ENCODE measurements at regions not wholly inside any gene's neighbourhood (a gene's known extent, or its start where the extent isn't known, plus 50 kb on each side); places are given as distances from the start of the nearest gene placed in this dataset.

DNA sequence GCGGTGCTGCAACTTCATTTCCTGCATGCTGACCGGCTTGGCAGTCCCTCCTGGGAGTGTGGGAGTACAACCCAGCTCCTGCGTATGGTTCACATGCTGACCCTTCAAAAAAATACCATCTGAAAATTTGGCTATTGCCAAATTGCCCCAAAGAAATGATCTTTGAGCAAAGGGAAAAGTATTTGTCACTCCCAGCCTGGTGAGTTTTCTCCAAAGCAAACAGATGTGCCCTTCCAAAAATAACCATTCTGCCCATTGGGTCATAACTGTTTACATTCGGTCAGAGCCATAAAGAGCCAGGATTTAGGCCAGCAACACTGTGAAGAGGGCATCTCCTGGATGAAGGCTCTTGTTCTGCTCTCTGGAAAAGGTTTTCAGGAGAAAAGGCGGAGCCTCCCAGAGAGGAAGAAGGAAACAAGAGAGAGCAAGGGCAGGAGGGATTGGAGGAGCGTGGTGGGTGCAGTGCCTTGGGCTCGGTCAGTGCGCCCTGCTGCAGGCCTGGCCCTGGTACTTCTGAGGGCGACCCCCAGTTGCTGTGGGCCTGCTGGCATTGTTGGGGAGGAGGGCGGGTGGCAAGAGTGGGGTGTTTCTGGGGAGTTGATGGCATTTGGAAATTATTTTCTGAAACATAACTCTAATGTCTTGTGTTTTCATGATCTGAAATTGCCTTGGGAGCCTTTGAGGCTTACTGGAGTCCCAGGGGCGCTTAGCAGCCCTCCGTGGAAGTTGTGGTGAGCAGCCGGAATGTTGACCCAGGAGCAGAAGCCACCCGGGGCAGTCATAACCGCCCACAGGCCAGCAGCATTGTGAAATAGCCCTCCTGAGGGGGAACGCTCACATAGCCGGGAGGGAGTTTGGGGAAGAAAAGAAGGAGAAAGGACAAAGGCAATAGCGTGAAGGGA is 248.4 kb downstream of the MYLK4 start:
- DNase-seq: no peak

DNA sequence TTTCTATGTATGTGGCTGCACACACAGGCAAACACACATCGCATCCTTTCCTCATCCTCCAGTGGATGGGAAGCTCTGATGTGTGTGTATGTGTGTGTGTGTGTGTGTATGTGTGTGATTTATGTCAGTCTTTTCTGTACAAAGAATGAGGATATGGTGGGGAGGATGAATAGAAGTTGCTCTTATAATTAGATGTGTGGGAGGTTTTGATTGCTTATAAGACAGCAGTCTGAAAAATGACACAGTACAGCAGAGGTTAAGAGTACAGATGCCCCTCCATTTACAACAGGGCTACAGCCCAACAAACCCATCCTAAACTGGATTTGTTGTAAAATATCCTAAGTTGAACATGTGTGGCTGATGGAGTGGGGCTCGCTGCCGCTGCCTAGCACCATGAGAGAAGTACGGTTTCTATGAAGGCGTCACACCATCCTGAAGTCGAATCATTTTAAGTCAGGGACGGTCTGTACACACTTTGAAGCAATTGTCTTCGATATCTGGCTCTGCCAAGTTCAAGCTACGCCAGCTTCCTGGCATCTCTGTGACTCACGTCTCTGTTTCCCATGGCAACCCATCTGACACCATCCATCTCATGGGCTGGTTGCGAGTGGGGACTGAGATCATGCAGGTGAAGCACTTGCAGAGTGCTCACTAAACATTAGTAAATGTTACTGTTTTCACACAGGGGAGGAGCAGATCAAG is 252.6 kb downstream of the MYLK4 start:
- no peak for DNase-seq

- DNase-seq: no peak
Measured at GRCh38 chr6:2496291-2496690, 250.9 kb upstream of the GMDS start.

DNA sequence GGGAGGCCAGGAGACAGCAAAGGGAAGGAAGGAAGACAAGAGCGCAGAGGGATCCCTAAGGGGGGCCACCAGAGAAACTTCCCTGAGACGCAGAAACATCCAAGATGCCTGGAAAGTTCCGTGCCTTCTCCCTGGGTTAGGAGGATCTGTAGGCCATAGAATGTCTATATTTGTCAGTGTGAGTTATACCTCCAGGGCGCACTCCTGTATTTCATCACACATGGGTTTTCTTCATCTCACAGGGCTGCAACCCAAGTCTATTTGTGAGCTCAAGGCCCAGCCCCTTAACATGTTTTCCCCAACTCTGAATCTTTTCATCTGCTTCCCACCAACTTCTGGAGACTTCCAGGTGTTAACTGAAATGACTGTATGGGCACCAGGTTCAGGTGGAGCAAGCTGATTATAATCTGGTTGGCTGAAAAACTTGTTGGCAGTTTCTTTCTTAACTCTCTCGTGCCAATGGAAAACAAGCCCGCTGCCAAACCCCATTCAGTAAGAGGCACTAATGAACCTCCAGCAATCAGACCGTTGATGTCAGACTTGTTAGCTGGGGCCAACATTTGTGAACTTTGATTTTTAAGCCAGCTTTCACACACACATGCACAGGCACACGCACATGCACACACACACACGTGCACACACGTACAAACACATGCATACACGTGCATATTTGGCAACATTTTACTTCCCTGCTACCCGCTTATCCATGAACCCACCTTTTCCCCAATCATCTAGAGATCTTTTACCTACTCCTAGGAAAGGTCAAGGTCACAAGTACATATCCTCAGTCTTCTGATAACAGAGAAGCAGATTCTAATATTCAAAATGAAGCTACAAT is 247.5 kb upstream of the GMDS start:
- DNase-seq: no peak

GRCh38 chr6:2491137-2491536 is 245.7 kb upstream of the GMDS start:
- no peak for DNase-seq

GRCh38 chr6:2488578-2488977 is 243.2 kb upstream of the GMDS start:
- DNase-seq: no peak

GRCh38 chr6:2485116-2485515 is 239.7 kb upstream of the GMDS start:
- DNase-seq: no peak

GRCh38 chr6:2482773-2483172 is 237.4 kb upstream of the GMDS start:
- DNase-seq: no peak

- DNase-seq: no peak
Measured at GRCh38 chr6:2481307-2481706, 235.9 kb upstream of the GMDS start.

GRCh38 chr6:2480267-2480966 is 235.0 kb upstream of the GMDS start:
- DNase-seq: no peak

DNA sequence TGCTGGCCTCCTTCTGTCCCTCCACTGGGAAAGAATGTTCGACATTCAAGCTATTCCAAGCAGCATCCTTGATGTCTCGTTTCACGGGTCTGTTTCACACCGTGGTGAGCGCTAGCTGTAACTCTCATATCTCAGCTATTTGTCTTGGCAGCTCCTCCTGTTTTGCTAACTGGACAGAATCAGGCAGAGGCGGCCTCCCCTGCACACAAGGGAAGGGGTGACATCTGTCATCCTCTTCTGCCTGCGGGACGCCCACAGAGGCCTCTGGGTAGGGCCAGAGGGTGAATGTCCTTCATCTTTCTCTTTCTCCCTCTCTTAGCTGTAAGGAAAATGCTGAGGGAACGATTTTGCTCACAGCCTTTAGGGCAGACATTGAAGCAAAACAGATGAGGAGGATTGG is 232.8 kb upstream of the GMDS start:
- DNase-seq: no peak

GRCh38 chr6:2477666-2478065 is 232.3 kb upstream of the GMDS start:
- no peak for DNase-seq

- DNase-seq: no peak
Measured at GRCh38 chr6:2477250-2477649, 231.8 kb upstream of the GMDS start.

DNA sequence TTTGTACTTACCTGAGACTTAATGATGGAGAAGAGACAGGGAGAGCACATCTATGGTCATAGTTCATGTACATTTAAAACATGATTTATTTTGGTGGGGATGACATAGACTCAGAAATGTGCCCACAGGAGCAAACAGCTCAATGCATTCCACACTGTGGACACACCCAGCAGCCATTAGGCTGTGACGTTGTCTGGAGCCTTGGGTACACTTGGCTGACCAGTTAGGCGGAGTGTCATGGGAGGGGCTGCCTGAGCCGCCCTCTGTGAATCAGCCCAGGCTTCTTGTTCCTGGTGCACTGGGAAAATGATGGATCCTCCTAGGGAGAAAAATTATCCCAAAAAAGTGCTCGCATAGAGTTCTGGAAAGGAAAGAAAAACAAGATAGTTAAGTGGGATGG is 231.0 kb upstream of the GMDS start:
- no peak for DNase-seq

DNA sequence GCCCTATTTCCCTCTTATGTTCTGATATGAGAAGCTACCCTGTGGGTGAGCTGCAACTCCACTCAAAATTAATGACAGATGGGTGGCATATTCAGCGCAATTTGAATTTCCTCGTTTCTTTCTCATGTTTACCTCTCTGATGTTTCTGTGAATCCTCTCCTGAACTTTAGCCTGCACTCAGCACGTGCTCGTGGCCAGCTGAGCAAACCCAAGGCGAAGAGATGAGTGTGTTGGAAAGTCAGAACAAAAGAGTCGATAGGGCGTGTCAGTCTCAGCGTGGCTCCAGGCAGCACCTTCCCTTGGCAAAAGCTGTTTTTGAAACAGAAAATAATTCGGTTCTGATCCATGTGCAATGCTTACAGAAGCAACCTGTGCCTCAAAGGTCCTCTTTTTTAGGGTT is 226.1 kb upstream of the GMDS start:
- DNase-seq: no peak

DNA sequence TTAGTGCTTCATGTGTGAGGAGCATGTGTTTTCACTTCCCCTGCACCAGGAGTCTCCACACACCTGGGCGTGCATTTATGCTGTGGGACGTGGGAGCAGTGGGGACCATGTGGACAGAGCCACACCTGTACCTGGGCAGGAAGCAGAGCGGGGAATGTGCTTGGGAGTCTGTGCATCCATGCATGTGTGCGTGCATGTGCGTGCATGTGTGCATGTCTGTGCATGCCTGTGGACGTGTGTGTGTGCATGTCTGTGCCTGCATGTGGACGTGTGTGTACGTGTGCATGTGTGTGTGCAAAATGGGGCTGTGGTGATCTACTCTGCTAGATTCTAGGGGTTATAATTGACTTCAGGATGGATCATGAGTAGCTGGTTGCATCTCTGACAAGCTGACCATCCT is 224.0 kb upstream of the GMDS start:
- DNase-seq: no peak

DNA sequence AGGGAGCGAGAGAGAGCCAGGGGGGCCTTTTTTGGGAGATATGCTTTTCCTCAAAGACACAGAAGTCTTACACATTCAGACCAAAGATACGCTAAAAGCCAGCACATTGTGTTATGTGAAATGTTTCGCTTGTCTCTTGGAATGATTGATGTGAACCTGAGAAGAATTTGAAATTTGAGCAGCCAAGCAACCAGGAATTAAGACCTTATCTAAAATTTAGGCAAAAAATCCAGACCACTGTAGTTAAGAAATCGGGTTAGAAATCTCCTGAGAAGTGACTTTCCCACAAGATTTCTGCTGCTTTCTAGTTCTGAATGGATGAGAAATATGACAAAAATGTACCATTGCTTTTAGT is 223.2 kb upstream of the GMDS start:
- DNase-seq: no peak

- DNase-seq: no peak
Measured at GRCh38 chr6:2467929-2468600, 222.7 kb upstream of the GMDS start.

- no peak for DNase-seq
Measured at GRCh38 chr6:2465336-2465735, 219.9 kb upstream of the GMDS start.

DNA sequence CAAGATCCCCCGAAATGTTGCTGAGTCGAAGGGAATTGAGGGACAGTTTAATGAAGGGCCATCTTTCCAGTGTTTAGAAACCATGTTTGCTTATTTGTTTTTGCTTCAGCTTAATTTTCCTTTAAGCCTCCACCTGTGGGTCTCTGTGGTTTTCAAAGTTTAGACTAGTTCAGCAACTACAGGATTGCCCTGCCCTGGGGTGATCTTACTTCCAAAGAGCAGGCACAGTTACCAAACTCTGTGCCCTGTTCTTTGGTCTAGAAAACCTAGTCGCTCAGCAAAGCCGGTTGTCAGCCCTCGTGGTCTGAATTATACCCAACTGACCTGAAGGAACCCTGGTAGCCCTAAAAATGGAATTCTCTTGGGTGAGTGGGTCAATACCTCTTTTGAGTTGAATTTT is 219.2 kb upstream of the GMDS start:
- DNase-seq: no peak

- no peak for DNase-seq
Measured at GRCh38 chr6:2462831-2463230, 217.4 kb upstream of the GMDS start.

GRCh38 chr6:2460216-2460745 is 214.9 kb upstream of the GMDS start:
- no peak for DNase-seq
